ENCODE measurements at regions not wholly inside any gene's neighbourhood (a gene's known extent, or its start where the extent isn't known, plus 50 kb on each side); places are given as distances from the start of the nearest gene placed in this dataset.

DNA sequence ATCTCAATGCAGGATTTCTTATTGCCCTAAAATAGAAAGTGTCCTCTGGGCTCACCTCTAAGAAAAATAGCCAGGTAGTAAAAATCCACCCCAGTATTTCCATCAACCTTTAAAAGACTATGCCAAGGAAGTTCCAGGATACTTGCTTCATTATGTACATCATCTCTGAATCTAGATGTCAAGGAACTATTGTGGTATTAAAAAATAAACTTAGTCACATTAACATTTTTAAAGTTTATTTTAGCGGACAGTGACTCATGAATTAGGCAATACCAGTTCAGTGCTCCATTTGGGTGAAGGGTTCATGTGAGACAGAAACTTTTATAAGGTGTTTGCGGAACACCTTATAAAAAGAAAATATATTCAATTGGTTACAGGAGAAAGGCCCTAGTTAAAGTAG, 209.2 kb downstream of the ADAM29 start:
- DNase-seq, result no peak

DNA sequence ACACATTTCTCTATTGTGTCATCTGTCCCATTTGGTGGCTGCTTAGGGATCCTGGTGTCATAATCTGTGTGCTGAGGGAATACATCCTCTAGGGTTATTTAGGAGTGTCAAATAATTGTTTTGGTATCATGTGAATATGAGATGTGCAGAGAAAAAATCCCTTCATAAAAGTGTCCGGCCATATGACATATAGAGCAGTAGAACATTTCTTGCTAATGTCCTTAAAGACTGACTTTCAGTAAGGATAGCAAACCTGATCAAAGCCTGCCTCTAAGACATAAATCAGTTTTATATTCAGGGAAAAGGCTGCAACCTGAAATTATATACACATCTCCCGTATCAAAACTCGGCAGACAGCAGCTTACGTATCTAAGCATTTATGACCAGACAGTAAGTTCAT, 211.6 kb downstream of the ADAM29 start:
- DNase-seq, result no peak

DNA sequence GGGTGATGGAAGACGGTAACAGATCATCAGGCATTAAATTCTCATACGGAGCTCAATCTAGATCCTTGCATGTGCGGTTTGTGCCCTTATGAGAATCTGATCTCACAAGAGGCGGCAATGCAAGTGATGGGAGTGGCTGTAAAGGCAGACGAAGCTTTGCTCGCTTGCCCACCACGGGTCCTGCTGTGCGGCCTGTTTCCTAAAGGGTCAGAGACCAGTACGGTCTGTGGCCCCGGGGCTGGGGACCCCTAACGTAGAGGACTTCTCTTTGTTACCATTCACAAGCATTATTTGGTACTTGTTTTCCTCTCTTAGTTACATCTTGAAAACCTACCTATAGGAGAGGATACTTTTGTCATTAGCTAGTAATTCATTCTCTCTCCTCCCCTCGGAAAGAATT, 221.0 kb downstream of the ADAM29 start:
- DNase-seq, result no peak

DNA sequence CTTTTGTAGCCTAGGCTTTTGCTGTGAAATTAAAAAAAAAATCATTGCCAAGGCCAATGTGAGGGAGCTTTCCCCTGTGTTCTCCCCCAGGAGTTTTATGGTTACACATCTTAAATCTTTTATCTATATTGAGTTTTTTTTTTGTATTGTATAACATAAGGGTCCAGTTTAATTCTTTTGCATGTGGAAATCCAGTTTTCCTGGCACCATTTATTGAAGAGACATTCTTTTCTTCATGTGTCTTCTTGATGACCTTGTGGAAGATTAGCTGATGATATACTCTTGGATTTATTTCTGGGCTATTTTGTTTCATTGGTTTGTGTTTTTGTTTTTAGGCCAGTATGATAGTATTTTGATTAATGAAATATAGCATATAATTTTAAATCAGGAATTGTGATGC, 225.0 kb downstream of the ADAM29 start:
- DNase-seq, result peak; percentile 19

DNA sequence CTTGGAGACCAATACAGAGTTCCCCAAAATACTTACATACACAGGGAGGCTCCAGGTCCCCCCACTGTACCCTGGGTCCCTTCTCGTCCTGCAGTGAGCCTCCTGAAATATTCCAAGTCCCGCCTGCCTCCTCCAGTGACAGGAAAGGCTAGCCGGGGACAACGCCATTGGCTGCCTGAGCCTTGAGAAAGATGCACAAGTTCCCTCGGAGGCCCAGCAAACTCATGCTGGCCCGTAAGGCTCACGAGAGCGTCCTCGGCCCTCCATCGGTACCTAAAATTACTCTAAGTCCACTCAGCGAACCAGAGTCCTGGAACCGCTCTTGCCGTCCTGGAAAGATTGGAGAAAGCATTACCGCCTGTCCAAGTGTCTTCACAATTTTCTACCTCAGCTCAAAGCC, 228.6 kb downstream of the ADAM29 start:
- no peak for DNase-seq

DNA sequence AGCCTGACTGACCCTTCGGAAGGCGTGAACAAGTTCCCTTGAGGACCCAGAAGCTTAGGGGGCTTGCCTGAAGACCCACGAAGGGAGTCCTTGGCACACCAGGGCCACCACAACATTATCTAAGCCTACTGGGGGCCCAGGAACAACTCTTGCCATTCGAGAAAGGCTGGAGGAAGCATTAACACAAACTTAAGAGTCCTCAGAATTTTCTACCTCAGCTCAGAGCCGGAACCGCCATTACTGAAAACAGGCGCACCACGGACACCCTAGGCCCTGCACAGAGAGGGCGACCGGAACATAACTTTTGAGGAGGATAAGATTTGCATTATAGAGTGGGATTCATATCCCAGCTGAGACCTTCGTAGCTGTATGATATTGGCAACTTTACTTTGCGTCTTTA, 229.1 kb downstream of the ADAM29 start:
- no peak for DNase-seq

DNA sequence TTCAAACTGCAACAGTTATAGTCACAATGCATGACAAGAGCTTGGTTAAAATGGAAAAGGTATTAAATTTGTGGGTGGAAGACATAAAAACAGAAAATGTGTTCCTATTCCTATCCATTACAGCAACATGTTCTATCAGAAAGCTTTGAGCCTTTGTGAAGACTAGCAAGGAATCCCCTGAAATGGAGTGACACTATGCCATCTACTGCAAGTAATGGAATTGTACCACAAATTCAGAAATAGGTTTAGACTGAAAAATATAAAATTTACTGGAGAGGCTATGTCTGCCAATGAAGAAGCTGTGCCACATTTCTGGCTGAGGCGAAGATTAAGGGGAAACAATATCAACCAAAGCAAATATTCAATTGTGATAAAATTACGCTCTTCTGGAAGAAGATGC, 247.9 kb downstream of the ADAM29 start:
- DNase-seq, result no peak

DNA sequence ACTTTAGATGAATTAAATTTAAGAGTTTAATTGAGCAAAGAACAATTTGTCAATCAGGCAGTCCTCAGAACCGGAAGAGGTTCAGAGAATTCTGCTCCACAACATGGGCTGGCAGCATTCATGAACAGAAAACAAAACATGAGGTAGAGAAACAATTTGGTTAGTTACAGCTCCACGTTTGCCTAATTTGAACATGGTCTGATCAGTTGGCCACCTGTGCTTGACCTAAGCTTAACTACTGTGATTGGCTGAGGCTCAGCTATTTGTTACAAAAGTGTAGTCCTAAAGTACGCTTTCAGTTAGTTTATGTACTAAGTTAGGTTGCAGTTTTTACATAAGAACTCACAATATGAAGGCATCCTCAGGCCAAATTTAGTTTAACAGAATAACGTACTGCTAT, 258.6 kb downstream of the ADAM29 start:
- DNase-seq, result no peak

DNA sequence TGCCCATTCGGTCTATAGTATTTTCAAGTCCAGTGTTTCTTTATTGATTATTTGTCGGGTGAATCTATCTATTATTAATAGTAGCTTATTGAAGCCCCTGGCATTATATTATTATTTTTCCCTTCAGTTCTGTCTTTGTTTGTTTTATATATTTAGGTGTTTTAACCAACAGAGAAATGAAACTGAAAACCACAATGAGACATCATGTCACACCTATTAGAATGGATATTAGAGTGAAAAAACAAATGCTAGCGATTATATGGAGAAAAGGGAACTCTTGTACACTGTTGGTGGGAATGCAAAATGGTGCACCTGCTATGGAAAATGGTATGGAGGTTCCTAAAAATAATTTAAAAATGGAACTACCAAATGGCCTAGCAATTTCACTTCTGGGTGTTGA, 272.5 kb downstream of the ADAM29 start:
- DNase-seq, result no peak

DNA sequence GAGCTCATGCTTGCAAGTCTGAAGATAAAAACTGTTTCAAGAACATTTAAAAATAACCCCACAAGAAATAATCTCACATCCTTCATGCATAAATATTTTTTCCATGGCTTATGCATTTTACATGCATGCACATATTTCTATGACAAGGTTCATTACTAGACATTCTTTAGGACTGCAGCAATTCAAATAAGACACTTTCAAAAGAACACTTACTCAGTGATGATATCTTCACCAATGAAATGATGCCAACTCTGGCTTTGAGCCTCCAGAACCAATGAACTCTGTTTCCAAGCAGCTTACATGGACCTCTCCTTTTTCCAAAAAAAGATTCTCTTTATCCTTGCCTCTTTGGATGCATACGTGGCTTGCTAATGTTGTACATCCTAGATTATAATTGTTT, 279.9 kb downstream of the ADAM29 start:
- no peak for DNase-seq

DNA sequence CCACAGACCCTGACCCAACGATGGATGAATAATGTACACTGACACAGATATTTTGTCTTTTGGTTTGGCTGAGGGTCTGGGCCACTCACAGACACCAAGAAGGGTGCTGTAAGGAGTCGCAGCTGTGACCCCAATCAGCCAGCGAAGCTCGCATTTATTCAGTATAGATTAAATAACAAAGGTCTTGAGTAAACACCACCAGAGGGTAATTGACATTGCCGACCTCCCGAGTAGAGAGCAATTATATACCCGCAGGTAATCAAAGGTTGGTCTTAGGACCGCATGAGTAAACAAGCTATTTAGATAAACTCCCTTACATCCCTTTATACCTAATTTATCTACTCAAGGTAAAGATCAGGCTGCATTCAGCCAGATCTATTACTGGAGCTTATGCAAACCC, 297.1 kb downstream of the ADAM29 start:
- DNase-seq, result no peak

DNA sequence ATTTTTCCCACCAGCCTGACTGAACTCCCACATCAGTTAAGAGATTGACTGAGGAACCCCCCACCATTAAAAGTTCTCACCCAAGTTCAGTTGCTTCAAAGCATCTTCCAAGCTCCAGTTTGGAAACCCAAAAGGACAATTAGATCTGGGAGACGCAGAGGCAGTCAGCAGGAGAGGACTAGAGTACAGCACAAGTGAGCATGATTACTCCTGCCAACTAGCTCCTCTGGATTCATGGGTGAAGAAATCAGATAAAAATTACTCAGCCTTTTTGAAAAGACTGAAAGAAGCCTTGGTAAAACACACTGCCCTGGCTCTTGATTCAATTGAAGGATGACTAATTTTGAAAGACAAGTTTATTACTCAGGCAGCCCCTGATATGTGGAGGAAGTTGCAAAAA, 297.5 kb downstream of the ADAM29 start:
- DNase-seq, result no peak

DNA sequence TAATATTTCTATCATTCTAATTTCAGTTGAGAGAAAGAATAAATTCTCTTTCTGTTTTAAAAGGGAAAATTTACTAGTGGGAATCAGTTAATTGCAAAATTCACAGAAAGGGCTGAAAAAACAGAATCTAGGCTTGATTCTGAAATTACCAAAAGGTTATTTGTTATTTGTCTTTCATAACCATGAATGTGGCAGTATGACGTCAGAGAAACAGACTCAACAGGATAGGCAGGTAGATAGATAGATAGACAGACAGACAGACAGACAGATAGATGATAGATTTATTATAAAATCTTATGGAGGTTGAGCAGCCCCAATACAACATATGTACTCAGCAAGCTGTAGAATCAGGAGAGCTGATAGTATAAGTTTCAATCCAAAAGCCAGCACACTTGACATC, 311.0 kb downstream of the ADAM29 start:
- DNase-seq, result no peak

DNA sequence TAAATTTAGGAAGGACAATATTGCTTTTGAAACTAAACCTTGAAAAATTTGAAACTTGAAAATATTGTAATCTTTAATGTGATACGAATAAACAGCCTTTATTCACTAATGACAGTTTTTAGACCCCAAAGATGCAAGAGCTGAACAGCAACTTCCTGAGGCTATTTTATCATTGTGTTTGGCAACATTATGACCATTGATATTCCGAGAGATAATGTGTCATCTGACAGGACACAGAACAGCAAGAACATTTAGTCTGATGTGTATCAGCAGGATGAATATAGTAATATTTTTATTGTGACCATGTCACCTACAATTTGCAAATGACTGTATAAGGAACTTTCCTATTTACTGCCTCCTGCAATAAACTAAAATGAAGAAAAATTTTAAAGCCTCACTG, 316.0 kb downstream of the ADAM29 start:
- no peak for DNase-seq

DNA sequence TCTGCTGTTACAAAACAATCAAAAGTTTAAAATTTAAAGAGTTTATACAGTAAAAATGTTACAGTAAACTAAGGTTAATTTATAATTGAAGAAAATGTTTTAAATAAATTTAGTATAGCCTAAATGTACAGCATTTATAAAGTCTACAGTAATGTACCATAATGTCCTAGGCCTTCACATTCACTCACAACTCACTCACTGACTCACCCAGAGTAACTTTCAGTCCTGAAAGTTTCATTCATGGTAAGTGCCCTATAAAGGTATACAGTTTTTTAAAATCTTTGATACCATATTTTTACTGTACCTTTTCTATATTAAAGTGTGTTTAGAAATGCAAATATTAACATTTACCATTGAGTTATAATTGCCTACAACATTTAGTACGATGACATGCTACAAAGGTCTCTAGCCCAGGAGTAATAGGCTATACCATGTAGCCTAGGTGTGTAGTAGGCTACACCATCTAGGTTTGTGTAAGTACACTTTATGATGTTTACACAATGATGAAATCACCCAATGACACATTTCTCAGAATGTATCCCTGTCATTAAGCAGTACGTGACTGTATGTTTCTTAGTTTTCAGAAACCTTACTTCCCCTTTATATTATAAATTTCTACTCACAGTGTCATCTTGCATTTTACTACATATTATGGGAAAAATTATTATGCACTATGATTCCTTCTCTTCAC, 320.8 kb downstream of the ADAM29 start:
- DNase-seq, result no peak

DNA sequence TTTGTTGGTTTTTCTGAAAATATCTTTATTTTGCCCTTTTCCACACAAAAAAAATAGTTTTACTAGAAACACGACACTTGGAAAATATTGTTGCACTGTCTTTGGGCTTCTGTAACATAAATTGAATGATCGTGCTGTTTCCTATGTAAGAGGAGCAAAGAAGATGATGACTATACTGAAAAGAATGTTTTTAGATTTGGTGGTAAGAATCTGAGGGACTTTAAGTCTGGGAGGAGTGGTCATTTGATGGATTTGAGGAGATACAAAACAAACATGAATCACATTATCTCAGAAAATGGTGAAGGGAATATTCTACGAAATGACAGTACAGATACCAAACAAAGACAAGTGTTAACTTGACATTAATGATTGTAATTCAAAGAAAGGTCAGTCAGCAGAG, 328.8 kb downstream of the ADAM29 start:
- no peak for DNase-seq

DNA sequence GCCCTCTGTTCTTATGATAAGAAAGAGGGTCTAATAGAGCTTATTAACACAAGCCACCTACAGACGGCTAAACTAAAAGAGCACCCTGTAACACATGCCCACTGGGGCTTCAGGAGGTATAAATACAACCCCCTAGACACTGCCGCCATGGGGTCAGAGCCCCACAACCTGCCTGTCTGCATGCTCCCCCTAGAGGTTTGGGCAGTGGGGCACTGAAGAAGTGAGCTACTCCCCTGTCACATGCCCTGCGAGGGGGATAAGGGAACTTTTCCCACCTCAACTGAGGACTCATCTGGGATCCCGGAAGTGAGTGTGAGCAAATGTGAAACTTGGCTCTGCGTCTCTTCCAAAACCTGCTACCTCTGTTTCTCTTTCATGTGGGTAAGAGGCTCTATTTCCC, 334.5 kb downstream of the ADAM29 start:
- DNase-seq, result no peak

DNA sequence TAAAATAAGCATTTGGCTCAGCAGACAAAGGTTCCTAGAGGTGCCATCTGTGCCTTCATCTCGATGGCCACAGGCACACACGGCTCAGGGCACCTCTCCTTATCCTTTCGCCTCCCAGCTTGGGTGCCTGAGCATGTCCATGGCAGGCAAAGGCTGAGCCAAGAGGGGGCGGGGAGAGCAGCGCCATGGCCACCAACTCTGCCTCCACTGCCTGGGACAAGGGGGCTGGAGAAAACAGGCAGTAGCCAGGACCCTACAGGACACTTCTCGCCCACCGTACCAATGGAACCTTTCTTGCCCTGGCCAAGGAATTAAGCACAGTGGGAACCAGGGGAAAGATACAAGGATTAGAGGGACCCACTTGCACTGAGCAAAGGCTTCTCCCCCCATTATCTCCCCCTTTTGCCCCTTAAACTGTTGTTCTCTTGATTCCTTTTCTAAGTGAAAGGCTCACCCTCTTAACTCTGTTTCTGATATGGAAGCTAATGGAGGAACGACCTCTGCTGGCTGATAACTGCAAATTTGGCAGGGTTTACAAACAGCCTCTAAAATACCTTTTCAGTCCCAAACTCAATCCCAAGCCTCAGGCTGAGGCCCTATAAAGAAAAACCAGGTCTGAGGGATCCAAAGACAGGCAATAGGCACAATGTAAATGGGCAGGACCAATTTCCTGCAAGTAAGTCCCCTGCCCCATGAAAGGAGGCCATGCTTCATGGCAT, 335.2 kb downstream of the ADAM29 start:
- DNase-seq, result no peak

DNA sequence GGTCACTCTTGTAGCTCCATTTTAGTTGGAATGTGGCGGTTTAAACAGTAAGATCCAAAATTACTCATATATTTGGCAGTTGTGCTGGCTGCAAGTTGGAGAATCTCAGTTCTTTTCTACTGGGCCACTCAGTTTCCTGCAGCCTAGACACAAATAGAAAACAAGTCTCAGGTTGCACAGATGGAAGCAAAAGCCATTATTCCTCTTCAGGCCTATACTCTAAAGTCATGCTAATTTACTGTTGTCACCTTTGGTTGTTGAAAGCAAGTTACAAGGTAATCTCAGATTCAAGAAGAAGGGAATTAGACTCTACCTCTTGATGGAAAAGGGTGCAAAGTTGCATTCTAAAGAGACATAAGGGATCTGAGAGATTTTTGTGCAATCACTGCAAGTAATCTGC, 345.4 kb downstream of the ADAM29 start:
- no peak for DNase-seq

DNA sequence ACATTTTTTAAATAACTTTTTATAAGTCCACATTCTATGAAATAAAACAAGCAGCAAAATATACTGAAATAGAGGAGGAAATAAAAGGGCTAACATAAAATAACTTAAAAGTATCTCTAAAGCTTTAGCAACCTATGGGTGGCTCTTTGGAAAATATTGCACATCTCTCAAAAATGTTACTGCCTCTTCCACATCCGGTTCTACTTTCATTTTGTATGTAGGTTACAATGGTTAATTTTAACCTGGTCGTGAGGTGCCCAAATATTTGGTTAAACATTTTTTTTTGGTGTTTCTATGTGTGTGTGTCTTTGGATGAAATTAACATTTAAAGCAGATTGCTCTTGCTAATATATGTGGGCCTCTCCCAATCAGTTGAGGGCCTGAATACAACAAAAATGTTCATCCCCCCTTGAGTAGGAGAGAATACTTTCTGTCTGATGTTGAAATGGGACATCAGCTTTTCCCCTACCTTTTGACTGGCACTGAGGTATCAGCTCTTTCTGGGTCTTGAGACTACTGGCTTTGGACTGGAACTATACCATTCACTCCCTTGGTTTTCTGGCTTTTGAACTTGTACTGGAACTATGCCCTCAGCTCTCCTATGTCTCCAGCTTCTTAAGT, 353.0 kb downstream of the ADAM29 start:
- no peak for DNase-seq

DNA sequence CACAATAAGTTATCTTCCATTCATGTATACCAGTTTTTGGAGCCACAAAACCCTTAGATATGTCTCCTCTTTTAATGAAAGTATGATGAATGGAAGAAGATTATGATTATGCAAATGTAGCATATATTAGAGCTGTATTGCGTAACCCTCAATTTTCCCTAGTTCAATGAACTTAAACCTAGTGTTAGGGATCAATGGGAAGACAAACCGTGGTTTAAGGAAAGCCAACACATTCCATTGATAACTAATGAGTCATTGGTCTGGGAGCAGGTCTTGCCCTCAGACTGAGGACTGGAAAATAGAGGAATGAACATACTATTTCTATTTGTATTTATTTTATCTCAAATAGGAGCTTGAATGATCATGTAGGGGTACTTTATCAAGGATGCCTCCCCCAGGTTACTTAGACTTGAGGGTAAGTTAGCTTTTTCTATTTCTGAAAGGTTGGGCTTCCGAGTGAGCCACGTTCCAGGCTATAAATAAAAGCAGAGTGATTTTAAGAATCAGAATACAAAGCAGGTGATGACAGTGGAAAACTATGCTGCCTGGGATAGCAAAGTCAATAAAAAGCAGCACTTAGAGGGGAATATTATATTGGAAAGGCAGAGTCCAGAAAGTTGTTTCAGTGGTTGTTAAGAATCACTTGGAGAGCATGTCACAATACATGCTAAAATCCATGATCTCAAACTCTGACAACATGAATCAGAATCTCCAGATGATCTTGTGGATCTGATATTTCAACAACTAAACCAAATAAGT, 356.0 kb downstream of the ADAM29 start:
- no peak for DNase-seq

DNA sequence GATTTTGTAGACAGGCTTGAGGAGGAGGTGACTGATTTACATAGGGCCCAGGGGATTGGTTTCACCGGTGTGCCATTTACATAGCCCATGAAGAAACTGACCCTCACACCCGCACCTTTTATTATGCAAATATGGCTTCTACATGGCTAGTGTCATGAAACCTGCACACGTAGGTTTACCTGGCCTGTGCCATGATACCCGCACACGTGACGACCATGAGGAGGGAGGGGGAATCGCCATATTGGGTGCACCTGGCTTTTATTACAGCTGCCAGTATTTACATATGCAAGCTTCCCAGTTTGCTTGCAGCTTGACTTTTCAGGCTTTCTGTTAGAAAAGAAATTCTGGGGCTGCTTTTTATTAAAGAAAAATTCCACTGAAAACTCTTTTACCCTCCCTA, 359.7 kb downstream of the ADAM29 start:
- no peak for DNase-seq

DNA sequence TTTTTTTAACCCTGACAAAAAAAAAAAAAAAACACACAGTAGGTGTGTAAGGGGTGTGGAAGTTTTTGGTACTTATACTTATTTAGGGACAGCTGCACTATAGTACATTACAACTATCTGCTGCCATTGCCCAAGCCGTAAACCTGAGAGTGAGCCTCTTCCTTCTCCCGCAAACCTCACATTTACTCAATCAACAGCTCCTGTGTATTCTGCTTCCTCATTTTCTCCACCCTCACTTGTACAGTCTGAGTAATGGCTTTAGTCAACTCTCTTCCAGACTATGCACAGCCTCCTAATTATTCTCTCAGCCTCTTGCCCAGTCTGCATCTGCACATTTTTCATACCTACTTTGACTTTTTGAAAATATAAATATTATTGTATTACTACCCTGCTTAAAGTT, 362.0 kb downstream of the ADAM29 start:
- no peak for DNase-seq
